DMS153 treated with DMSO at 0.1 percent for 48 hours (cell line): ENCODE measurements at regions not wholly inside any gene's neighbourhood (a gene's known extent, or its start where the extent isn't known, plus 50 kb on each side); places are given as distances from the start of the nearest gene placed in this dataset.

ENCODE experiments used
- DNase-seq: peaks from one replicate; lab custom pipeline; 2025; ENCODE audit not compliant: unreplicated experiment; lab: John Stamatoyannopoulos, UW

GRCh38 chr12:65596514-65597091 lies 227.7 kb upstream of the HMGA2 start:
- DNase-seq = no peak

DNA sequence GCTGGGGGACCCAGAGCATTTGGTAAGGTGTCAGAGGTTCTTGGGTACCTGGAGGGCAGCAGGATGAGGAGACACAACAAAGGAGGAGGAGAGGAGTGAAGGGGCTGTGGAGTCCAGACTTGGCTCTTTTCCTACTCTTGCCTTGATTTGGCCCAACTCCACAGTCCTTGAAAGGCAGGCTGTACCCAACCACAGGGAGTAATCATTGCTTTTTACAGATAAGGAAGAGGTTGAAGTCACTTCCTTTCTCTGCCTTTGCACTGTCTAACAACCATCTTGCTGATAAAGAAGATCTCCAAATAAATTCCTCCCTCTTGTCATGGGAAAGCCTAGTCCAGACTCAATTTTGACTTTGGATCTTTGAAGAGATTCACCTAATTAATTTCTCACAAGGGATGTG lies 226.8 kb upstream of the HMGA2 start:
- DNase-seq = no peak

- no peak for DNase-seq
Observed at GRCh38 chr12:65598688-65599087, 225.6 kb upstream of the HMGA2 start.

DNA sequence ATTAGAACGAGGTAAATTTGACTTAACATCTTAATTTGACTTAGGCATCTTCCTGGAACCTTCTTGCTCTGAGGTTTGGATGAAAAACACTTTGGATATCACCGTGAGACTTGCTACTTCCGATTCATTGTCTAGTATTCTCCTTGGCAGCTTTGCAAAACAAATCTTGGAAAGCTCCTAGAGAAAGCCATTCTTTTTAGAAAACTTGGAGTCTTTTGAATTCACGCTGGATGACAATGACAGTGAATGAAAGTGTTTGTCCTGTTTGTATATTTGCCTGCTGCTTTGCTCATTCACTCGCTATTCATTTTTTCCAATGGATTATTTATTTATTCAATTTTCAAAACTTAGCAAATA lies 222.1 kb upstream of the HMGA2 start:
- no peak for DNase-seq

DNA sequence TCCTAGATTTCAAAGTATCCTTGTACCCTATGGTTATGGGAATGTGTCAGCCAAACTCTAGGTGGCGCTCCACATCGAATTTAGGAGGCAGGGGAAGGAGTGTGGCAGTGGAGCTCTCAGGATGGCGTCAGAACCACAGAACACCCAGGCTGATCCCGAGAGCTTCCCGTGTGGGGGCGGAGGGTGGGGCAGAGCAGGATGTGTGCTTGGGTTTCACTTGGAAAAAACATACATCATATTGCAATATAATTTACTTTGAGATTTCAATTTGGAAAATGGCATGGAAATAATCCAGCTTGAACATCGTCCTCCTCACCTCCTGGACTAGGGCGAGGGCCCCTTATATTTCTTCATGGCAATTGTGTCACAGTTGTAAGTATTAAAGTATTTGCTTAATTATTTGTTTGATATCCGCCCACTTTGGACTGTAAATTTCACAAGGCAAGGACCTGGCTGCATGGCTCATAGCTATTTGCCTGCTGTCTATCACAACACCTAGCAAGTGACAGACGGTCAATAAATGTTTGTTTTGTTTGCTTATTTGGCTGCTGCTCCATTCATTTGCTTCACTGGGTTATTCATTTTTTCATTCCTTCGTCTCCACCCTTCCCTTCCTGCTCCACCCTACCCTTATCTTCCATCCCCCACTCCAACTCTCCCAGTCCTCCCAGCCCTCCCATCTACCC lies 221.5 kb upstream of the HMGA2 start:
- peak; percentile 17 for DNase-seq

DNA sequence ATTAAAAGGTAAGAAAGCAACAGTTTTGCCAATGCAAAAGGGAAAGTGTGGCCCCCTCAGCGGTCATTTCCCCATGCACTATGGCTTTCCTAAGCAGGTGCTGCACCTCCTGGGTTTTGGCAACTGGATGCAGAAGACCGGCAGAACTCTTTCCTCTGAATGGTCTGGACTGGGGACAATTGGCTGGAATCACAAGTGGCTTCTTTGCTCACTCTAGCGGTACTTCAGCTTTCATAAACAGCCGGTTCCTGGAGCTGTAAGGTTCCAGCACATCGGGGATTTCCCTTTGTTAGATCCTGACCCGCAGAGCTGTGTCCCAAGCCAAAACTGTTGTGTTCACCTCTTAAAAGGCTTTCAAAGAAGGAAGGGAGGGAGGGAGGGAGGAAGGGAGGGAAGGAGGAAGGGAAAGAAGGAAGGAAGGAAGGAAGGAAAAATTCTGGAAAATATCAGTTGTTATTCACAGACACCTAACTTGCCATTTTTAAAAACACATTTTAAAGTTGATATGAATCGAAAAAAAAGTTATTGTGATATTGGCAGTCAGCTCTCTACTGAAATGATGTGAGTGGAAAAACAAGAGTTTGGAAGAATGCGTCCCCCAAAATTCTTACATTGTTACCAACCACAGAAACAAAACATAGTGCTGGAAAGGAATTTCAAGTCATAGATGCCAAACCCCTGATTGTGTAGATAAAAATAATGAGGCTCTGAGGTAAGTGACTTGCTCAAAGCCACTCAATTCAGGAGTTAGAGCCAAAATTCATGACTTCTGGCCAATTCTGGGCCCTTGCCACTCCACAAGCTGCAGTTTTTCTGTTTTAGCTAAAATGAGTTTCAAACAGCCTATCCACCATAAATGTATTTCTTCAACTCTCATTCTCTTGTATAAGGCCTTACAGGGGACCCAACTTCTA lies 220.6 kb upstream of the HMGA2 start:
- DNase-seq = no peak

- no peak for DNase-seq
Observed at GRCh38 chr12:65605019-65605418, 219.3 kb upstream of the HMGA2 start.

- no peak for DNase-seq
Observed at GRCh38 chr12:65606008-65606766, 218.1 kb upstream of the HMGA2 start.

DNA sequence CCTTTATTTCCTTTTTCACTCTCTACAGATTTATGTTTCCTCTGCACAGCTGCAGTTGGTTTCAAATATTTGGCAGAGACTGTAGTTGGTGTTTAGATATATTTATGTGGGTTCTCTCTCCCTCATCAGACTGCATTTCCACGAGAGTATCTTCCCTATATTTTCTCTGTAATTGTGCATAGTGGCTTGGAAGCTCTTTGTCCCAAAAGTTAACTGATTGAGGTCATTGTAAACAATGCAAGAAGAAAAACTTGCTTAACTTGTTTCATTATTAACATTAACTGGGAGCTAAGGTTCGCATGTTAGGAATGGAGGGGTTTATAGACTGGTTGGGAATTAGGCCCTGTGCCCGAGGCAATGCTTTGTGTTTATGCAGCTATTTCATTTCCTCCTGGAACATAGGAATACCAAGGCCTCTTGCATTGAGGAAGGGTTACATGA lies 216.9 kb upstream of the HMGA2 start:
- no peak for DNase-seq

DNA sequence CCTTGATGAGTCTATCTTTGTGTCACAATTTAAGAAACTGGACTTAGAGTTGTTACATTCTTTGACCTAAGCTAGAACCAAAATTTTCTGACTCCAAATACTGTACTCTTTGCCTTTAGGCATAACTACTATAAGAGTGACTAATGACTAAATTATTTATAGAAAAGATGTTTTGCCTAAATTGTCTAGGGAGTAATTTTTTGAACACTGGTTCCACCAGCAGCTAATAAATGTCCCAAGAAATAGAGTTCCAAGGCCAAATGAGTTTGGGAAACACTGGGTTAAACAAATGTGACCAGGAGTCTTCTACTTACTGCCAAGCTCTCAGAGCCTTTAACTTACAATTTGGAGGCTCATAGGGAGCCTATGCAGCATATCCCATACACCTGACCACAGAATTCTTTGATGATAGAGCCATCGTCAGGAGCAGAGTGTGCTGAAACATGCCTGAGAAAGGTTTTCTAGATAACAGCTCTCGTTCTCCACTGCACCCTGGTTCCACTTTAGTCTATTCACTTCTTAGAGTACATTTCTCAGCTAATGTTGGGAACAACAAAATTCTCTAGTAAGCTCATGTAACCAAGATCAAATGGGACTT lies 215.9 kb upstream of the HMGA2 start:
- no peak for DNase-seq

- DNase-seq = no peak
Observed at GRCh38 chr12:65609359-65609771, 214.9 kb upstream of the HMGA2 start.

- no peak for DNase-seq
Observed at GRCh38 chr12:65611396-65611795, 212.9 kb upstream of the HMGA2 start.

DNA sequence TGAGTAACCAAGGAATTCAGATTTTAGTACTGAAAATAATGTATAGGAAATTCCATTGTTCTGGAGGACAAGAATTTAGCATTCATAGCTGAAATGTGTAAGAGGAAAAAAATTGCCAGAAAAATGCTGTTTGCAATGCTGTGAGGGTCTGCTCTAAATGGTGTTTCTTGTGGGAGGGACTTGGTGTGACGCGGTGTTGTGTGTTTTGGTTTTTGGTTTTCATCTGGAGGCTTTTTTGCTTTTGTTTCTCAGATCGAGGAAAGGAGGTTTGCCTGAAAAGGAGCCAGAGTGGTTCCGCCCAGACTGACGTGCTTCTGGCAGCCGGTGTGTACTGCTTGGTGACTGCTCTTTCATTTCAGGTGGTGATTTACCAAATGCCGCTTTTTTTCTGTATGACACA lies 211.8 kb upstream of the HMGA2 start:
- no peak for DNase-seq

- no peak for DNase-seq
Observed at GRCh38 chr12:65613692-65614091, 210.6 kb upstream of the HMGA2 start.

GRCh38 chr12:65614259-65614889 lies 209.9 kb upstream of the HMGA2 start:
- no peak for DNase-seq

GRCh38 chr12:65615118-65615517 lies 209.2 kb upstream of the HMGA2 start:
- DNase-seq = no peak

DNA sequence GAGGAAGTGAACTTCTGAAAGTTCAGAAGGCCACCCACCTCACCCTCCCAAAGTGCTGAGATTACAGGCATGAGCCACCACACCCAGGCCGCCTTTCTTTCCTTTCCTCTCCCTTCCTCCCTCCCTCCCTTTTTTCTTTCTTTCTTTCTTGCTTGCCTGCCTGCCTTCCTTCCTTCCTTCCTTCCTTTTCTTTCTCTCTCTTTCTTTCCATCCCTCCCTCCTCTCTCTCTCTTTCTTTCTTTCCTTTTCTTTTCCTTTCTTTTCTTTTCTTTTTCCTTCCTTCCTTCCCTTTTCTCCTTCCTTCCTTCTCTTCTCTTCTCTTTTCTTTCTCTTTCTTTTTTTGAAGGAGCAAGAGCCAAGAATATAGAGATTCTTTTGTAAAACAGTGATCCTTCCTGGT lies 208.3 kb upstream of the HMGA2 start:
- DNase-seq = no peak

- DNase-seq = no peak
Observed at GRCh38 chr12:65618588-65618987, 205.7 kb upstream of the HMGA2 start.

GRCh38 chr12:65619018-65619417 lies 205.3 kb upstream of the HMGA2 start:
- DNase-seq = no peak

- no peak for DNase-seq
Observed at GRCh38 chr12:65620046-65620445, 204.2 kb upstream of the HMGA2 start.
